ENCODE measurements at regions not wholly inside any gene's neighbourhood (a gene's known extent, or its start where the extent isn't known, plus 50 kb on each side); places are given as distances from the start of the nearest gene placed in this dataset.

DNA sequence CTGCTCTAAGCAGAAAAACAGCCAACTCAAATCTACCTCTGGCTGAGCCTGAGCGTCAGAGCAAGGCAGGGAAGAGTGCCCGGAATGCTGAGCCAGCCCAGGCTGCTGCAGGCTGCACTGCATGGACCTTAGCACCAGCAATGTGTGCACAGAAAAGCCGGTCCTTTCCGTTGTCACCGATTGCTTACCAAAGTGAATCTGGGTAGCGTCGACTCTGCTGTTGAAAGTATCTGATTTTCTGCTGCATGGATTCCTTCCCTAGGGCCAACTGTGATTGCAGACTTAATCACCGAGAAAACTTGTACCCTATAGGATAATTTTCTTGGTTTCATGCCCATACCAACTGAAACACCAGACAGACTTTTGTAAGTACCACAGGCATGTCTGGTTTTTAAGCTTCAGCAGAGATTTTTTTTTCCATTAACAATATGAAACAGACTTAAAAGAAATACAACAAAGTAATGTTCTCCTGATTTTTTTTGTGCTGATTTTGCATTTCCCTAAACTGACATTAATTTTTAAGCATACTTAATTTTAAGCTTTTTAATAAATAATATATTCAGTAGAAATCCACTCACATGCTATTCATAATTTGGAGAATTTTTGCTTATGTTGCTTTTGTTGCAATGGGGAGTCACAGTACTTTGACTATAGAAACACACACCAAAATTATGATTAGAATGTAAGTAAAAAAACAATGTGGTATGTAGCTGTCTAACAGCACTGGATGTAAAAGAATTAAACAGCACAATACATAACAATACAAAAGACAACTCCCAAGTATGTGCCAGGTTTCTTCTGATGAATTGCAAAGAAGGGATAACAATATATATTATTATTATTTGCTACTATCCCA is 218.0 kb downstream of the THBS2 start:
- TF ChIP-seq, protein P1, sequence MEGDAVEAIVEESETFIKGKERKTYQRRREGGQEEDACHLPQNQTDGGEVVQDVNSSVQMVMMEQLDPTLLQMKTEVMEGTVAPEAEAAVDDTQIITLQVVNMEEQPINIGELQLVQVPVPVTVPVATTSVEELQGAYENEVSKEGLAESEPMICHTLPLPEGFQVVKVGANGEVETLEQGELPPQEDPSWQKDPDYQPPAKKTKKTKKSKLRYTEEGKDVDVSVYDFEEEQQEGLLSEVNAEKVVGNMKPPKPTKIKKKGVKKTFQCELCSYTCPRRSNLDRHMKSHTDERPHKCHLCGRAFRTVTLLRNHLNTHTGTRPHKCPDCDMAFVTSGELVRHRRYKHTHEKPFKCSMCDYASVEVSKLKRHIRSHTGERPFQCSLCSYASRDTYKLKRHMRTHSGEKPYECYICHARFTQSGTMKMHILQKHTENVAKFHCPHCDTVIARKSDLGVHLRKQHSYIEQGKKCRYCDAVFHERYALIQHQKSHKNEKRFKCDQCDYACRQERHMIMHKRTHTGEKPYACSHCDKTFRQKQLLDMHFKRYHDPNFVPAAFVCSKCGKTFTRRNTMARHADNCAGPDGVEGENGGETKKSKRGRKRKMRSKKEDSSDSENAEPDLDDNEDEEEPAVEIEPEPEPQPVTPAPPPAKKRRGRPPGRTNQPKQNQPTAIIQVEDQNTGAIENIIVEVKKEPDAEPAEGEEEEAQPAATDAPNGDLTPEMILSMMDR (conservative IDR thresholded peaks at IDR 0.05) = no peak
- TF ChIP-seq ZFX (IDR thresholded peaks at IDR 0.05) = no peak
